NCI-H2107 (cell line): ENCODE measurements at regions not wholly inside any gene's neighbourhood (a gene's known extent, or its start where the extent isn't known, plus 50 kb on each side); places are given as distances from the start of the nearest gene placed in this dataset.

Source experiments
- DNase-seq: peaks from one replicate; lab custom pipeline; 2025; lab: John Stamatoyannopoulos, UW

DNA sequence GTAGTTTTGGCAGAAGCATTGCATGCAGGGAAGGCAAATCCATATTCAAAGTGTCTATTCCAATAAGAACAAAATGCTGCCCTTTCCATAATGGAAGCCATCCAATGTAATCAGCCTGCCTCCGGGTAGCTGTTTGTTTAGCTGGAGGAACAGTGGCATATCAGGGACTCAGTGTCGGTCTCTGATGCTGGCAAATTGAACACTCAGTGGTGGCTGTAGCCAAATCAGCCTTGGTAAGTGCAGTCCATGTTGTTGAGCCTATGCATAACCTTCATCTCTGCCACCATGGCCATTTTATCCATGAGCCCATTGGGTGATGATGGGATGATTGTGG lies 147.8 kb upstream of the MAX start:
- DNase-seq, result no peak

DNA sequence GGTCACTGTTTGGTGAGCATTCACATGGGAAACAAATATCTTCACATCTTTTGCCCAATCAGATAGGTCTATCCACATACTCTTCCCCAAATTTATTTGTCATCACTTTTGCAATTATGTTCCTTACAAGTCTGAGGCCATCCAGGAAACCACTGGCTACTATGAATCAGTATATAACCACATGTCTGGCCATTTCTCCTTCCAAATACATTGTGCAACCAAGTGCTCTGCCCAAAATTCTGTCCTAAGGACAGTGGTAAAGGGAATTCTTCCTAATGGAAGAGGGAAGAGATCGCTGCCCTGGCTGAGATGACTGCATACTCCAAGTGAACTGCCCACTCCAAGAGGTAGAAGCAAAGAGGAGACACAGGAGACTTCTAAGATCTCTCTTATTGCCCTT lies 148.9 kb upstream of the MAX start:
- no peak for DNase-seq

DNA sequence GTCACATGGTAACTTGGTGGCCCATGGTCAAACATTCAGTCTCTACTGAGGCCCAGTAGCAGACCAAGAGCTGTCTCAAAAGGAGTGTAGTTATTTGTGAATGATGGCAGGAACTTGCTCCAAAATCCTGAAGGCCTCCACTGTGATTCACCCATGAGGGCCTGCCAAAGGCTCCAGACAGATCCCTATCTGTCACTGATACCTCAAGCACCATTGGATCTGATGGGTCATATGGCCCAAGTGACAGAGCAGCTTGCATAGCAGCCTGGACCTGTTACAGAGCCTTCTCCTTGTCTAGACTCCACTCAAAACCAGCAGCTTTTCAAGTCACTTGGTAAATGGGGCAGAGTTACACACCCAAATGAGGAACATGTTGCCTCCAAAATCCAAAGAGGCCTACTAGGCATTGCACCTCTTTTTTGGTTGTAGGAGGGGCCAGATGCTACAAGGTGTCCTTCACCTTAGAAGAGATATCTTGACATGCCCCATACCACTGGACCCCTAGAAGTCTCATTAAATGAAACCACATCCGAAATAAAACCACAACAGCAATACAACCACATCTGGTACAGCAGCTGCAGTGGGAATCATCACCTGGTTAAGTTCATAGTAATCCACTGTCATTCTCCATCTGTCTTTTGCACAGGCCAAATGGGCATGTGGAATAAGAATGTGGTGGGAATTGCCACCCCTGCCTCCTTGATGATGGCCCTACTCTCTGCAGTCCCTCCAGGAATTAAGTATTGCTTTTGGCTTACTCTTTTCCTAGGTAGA lies 150.4 kb upstream of the MAX start:
- DNase-seq, result no peak

DNA sequence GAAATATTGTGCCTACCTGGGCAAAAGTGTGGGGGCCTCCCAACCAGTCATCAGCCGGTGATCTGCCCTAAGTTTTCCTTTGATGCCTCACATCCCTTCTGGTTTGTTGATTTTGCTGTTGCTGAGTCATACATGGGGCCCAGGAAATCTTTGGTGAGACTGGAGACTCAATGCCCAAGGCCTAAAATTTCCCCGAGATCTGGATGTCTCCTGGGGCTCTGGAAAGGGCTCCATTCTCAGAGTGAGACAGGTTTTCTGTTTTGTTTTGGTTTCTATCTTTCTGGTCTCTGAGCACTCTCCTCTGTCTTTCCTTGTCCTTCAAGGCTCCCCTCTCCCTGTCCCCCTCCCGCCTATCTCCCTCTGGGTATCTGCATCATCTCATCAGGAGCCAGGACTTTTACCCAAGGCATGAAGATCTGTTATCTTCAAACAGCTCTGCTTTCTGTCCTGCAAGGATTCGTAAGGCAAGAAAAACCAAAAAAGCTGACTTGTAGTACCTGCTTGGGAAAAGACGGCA lies 152.8 kb upstream of the MAX start:
- DNase-seq, result no peak

DNA sequence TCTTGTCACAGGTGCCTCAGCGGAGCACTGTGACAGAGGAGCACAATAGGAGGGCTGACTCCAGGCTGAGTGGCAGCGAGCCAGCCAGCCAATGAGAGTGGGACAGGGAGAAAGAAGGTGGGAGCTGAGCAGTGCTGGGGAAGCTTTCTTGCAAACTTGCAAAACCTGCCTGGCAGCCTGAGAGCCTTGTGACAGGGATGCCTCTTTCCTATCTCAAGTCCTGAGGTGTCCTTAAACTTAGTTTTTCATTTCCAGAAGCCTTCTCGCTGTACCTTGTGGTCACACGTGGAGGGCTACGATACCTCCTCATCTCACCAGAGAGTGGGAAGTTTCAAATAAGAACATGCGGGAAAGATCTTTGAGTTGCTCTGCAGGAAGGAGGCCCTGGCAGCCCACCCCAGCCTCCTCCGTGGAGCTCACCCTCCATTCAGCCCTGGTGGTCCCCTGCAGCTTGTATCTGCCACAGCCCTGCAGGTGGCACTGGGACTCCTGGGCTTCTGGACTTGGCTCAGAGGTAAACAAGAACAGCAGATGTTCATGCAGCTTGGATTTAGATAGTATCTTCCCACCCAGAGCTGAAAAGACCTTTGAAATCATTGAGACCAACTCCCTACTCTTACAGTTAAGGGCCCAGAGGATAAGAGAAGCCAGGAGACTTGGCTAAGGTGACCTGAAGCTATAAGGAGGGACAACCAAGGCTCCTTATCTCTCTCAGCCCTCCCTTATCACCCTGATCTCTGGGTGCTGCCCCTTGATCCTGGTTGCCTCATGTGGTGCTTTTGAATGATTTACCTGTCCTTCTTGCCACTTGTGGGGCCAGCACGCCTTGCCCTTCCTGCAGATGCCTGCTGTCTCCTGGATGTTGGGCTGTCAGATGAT lies 153.5 kb upstream of the MAX start:
- DNase-seq, result no peak

DNA sequence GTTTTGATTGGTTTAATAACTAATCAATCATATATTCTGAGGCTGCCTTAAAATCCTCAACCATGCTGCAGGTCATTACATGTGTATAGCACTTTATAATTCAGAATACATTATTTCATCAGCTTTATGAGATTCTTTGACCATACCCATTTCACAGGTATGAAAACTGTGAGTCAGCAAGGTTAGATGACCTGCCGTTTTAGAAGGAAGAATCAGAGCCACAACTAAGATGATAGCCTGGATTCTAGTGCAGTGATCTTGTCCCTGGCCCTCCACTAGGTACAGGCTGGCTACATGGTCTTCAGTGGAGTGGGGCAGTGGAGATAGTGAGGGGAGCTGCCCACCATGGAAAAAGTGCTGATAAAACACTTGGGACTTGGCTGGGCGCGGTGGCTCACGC lies 154.4 kb upstream of the MAX start:
- DNase-seq, result no peak

DNA sequence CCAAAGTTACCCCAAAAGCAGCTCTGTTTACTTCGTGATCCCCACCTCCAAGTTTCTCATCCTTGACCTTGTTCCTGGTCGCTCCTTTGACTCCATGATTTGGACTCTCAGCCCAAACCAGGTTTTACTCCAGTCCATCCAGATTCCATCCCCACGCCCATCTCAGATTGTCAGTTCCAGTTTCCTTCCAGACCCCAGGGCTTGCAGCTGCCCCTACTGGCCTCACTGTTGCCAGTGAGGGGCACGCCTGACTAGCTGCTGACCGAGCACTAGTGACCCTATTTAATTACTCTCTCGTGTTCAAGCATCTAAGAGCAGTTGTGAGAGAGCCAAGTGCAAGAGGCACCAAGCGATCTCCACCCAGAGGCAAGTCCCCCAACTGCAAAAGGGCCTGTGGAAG lies 155.1 kb upstream of the FUT8 start:
- no peak for DNase-seq

DNA sequence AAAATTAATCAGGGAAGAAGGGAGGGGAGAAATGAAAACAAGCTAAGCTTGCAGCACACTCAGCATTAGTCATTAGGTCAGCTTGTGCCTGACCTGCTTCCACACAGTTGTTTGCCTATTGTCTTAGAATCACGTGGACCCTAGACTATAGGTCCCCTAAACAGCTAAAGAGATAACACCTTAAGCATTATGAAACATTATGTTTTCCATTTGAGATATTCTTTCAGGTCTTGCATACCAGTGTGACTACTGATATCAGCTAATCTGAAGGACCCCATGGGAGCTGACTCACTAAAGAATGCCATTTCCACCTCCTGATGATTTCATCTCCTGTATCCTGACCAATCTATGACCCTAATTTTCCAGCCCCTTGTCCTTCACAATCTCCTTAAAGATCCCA lies 154.1 kb upstream of the FUT8 start:
- DNase-seq, result no peak

DNA sequence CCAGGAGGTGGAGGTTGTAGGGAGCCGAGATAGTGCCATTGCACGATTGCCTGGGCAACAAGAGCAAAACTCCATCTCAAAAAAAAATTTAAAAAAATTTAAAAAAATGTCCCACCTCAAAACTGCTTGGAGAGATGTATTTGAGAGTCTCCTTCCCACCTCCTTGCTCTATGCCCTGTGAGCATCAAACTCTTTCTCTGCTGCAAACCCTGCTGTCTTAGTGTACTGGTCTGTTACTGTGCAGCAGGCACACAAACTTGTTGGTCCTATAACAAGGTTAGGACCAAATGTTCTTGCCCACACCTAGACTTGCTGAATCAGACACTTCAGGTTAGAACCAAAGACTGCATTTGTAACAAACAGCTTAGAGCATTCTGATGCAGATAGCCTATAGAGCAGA lies 153.5 kb upstream of the FUT8 start:
- DNase-seq, result no peak

DNA sequence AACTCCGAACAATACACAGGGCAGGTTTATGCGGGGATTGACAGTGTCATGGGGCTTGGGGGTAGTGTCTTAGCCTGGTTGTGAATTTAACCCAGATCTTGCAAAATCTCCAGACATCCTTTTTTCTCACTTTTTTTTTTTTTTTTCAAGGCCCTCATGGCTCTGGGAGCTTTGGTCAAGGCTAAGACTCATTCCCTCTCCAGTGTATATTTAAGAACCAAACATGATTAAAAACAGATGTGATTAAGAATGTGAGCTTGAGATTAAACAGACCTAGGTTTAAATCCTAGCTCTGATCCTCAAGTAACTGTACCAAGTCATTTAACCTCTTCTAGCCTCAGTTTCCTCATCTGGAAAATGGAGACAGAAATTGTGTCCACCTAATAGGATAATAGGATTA lies 151.7 kb upstream of the FUT8 start:
- no peak for DNase-seq

DNA sequence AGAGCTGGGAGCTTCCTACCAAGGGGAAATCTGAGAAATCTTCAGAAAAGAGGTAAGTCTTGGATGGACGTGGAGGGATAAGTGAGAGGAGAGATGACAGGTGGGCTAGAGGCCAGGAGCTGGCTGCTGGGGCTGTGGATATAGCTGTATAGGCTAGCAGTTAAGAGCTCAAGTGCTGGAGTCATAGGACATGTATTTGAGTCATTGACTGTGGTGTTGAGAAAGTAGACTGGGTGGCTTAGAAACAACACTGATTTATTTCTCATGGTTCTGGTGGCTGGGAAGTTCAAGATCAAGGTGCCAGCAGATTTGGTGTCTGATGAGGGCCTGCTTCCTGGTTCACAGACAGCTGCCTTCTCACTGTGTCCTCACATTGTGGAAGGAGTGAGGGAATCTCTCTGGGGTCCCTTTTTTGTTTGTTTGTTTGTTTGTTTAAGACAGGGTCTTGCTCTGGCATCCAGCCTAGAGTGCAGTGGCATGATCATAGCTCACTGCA lies 151.1 kb upstream of the FUT8 start:
- no peak for DNase-seq

DNA sequence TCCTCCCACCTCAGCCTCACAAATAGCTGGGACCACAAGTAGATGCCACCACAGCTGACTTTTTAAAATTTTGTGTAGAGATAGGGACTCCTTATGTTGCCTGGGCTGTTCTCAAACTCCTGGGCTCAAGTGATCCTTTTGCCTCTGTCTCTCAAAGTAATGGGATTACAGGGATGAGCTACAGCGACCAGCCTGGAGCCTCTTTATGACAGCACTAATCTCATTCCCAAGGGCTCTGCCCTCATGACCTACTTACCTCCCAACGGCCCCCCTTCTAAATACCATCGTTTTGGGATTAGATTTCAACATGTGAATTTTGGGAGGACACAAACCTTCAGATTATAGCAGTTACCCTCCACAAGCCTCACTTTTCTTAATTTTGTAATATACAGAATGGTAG lies 150.6 kb upstream of the FUT8 start:
- no peak for DNase-seq

DNA sequence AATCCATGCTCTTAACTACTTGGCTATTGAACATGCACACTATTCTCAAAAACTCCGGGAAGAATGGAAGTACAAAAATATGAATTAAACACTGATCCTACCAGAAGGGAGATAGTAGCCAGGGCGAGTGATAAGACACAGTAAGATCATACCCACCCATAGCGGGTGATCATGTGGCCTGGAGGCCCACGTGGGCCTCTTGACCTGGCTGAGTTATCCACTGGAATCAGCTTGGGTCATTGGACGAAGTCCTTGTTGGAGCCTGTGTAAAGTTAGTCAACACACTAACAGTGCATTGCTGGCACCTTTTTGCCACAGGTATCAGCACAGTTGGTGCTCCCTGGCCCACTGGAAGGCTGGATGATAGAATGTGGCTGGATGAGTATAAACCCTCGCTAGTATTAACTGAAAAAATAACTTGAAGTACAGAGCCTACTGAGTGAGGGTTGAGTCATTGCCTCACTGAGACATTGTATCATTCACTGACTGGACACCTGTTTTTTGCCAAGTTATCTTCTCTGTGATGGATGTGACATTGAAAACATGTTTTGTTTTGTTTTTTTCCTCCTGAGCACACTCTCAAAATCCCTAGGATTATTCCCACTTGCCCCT lies 149.2 kb upstream of the FUT8 start:
- DNase-seq, result no peak

DNA sequence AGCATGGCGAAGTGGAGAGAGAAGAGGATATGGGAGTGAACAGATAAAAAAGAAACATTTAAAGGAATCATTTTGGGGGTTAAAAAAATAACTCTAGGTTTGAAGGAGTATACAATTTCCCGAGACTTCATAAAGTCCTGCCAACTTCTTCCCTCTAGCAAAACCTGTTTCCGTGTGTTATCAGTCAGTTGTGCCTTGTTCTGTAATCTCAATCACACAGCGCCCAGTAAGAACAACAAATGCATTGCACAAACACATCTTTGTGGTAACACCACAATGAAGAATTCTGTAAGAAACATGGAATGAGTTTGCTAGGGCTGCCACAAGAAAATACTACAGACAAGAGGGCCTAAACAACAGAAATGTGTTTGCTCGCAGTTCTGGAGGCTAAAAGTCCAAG lies 144.7 kb upstream of the FUT8 start:
- no peak for DNase-seq

DNA sequence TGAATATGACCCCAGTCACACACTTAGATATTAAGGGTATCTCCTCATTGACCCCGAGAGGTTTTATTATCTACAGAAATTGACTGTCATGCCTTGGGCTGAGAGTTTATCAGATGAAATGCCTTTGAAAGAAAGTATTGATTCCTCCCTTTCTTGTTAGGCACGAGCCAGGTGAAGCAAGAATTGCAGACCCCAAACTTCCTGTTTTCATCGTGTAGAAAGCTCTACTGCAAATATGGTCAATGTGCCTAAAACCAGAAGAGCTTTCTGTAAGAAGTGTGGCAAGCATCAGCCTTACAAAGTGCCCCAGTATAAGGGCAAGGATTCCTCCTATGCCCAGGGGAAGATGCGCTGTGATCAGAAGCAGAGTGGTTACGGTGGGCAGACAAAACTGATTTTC lies 143.9 kb upstream of the FUT8 start:
- DNase-seq, result no peak

DNA sequence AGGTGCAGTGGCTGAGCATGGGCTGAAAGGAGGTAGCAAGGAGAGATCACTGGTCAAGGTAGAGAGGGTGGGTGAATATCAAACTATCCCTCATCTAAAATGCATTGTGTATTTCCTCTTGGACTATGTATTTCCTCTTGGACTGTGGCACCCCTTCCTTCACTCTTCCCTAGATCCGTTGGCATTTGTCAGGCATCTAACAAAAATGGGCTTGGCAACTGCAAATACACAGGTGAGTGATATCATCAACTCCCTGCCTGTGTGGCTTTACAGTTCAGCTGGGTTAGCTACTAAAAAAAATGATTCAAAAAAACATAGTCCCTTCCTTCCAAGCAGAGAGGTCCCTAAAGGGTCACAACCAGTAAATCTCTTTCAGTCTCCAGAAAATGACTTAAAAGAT lies 142.8 kb upstream of the FUT8 start:
- no peak for DNase-seq

DNA sequence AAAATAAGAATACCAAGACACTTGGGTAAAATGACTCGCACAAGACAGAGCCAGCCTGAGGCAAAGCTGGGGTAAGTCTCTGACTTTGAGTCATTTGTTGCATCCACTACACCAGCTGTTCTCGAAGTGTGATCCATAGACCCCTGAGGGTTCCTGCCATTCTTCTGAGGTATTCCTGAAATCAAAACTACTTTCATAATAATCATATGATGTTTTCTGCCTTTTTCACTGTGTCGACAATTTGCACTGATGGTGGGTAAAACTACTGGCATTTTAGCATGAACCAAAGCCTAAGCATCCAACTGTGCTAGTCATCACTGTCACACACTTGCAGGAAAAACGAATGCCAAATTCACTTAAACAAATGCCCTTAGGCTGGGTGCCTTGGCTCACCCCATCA lies 135.5 kb upstream of the FUT8 start:
- no peak for DNase-seq

DNA sequence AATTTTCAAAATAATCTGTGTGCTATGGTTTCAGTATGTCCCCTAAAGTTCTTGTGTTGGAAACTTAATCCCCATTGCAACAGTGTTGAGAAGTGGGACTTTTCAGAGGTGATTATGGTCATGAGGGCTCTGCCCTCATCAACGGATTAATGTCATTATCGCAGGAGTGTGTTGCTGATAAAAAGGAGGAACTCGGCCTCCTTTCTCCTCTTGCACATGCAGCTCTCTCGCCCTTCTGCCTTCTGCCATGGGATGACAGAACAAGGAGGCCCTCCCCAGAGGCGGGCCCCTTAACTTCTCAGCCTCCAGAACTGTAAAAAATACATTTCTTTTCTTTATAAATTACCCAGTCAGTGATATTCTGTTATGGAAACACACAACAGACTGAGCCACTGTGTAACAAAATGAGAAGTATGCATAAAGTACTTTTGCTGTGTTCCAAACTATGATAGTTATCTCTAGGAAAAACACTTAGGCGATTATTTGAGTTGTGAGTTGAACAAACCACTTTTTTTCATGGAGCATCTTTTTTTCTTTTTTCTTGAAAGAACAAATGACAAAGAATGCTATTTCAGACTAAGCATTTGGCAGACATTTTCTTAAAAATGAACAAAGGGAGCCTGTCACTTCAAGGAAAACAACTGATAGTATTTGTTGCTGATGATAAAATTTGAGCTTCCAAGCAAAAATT lies 134.8 kb upstream of the FUT8 start:
- DNase-seq, result no peak

DNA sequence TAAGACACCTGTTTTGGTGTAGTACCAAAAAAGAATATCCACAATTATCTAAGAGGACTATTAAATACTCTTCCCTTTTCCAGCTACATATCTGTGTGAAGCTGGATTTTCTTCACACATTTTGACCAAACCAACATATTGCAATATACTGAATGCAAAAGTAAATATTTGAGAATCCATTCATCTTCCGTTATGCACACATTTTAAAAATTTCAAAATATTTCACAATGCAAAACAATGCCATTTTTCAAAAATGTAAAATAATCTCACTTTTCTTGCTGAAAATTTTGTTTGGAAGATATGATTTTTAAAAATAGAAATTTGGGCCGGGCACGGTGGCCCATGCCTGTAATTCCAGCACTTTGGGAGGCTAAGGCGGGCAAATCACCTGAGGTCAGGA lies 133.9 kb upstream of the FUT8 start:
- no peak for DNase-seq

DNA sequence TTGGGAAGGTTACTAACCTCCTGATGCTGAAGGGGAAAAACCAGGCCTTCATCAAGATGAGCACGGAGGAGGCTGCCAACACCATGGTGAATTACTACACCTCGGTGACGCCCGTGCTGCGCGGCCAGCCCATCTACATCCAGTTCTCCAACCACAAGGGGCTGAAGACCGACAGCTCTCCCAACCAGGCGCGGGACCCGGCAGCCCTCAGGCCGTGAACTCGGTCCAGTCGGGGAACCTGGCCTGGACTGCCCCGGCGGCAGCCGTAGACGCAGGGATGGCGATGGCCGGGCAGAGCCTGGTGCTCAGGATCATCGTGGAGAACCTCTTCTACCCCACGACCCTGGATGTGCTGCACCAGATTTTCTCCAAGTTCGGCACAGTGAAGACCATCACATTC lies 133.0 kb upstream of the FUT8 start:
- DNase-seq, result no peak

DNA sequence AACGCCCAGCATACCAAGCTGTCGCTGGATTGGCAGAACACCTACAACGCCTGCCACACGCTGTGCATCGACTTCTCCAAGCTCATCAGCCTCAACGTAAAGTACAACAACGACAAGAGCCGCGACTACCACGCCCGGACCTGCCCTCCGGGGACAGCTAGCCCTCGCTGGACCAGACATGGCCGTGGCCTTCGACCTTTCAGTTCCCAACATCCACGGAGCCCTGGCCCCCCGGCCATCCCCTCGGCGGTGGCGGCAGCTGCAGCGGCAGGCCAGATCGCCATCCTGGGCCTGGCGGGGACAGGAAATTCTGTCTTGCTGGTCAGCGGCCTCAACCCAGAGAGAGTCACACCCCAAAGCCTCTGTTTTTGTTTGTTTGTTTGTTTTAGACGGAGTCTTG lies 132.6 kb upstream of the FUT8 start:
- DNase-seq, result no peak

DNA sequence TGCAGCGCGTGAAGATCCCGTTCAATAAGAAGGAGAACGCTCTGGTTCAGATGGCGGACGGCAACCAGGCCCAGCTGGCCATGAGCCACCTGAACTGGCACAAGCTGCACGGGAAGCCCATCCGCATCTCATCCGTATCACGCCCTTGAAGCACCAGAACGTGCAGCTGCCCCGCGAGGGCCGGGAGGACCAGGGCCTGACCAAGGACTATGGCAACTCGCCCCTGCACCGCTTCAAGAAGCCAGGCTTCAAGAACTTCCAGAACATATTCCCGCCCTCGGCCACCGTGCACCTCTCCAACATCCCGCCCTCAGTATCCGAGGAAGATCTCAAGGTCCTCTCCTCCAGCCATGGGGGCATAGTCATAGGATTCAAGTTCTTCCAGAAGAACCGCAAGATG lies 131.9 kb upstream of the FUT8 start:
- DNase-seq, result no peak
